ENCODE measurements at regions not wholly inside any gene's neighbourhood (a gene's known extent, or its start where the extent isn't known, plus 50 kb on each side); places are given as distances from the start of the nearest gene placed in this dataset.

DNA sequence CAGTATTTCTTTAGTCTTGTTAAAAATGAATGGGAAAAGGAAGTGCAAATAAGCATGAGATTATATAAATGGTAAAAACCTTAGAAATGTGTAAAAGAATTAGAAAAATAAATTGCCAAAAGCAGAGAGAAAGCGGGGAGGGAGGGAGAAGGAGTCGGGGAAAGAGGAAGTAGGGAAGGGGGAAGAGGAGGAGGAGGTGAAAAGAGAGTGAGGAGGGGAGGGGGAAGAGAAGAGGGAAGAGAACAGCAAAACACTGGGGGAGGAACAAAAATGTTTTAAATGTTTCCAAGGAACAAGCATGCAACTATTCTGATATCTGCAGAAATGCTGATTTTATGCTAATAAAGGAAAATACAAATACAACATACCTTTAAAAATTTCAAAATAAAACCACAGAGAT, 317.5 kb downstream of the PIK3R1 start:
- ATAC-seq (no peak), FAIRE-seq (no peak)

GRCh38 chr5:68533571-68534084, 318.1 kb downstream of the PIK3R1 start:
- WGBS (ENCODE audit: low lambda C conversion rate) = 78% methylated on average over 5 of the region's 5 CpGs
- no peak for DNase-seq (ENCODE audit: low spot score)
- Histone ChIP-seq H3K4me1 (ENCODE audit: insufficient read depth, low read length) (no peaks in the 10 kb centered on the region), H3K36me3 (replicated peaks in 1 of 2; ENCODE audit: control insufficient read depth in 1 of 2, insufficient read depth in 2 of 2, low read length in 2 of 2) (no peaks in the 10 kb centered on the region), H3K9me3 (ENCODE audit: low read length) (no peaks in the 10 kb centered on the region), H3K4me3 (replicated peaks in 1 of 3; ENCODE audit: insufficient read depth in 1 of 3, low read depth in 2 of 3, low read length in 3 of 3) (no peak overlapping the region), H3K4me2 (ENCODE audit: low read depth, low read length) (no peak overlapping the region), H3K79me2 (ENCODE audit: insufficient read depth, low read length) (no peaks in the 10 kb centered on the region), H4K20me1 (ENCODE audit: insufficient read depth, low read length) (no peaks in the 10 kb centered on the region), H3K9ac (ENCODE audit: insufficient read depth, low read depth, low read length) (no peak overlapping the region), H2AFZ (ENCODE audit: low read length) (no peak overlapping the region), H3K27me3 (ENCODE audit: control insufficient read depth in 1 of 2, insufficient read depth in 2 of 2, low read length in 2 of 2) (peaks cover 0 to 2% of the 10 kb centered on the region in 2 experiments; a peak in 2 of 5 replicates), H3K27ac (ENCODE audit: extremely low read length, insufficient read depth, low read length) (no peak overlapping the region)
- BruUV-seq (replicated peaks) = no TSS peak
- ChIA-PET CTCF (ENCODE audit: low intra/inter-chr PET ratio, low total read pairs) (no interaction called here), POLR2A (no interaction called here)
- ATAC-seq = no peak
- in situ Hi-C loops (cut with HindIII; ENCODE audit: extremely low pct_ligation_motif_present, low pct_unique_long_range_greater_than_20kb) = no loop called here
- intact Hi-C loops (cut with micrococcal nuclease; ENCODE audit: unreplicated experiment) = no loop called here
- FAIRE-seq = no peak
- no peak for TF ChIP-seq ZNF510 (CRISPR knock-in tag; IDR thresholded peaks at IDR 0.05; ENCODE audit: low read depth)
- TF ChIP-seq PAWR (CRISPR knock-in tag; IDR thresholded peaks at IDR 0.05; ENCODE audit: borderline replicate concordance) = no peak

More for the DNA sequence above, 317.5 kb downstream of the PIK3R1 start:
- WGBS (ENCODE audit: low lambda C conversion rate) = 51% methylated on average over 2 of the region's 2 CpGs
- Histone ChIP-seq H3K79me2 (ENCODE audit: insufficient read depth, low read length) (no peaks in the 10 kb centered on the region), H3K4me3 (replicated peaks in 1 of 3; ENCODE audit: insufficient read depth in 1 of 3, low read depth in 2 of 3, low read length in 3 of 3) (no peak overlapping the region), H3K4me1 (ENCODE audit: insufficient read depth, low read length) (no peaks in the 10 kb centered on the region), H4K20me1 (ENCODE audit: insufficient read depth, low read length) (no peaks in the 10 kb centered on the region), H2AFZ (ENCODE audit: low read length) (no peak overlapping the region), H3K27ac (ENCODE audit: extremely low read length, insufficient read depth, low read length) (no peak overlapping the region), H3K27me3 (ENCODE audit: control insufficient read depth in 1 of 2, insufficient read depth in 2 of 2, low read length in 2 of 2) (no peaks in the 10 kb centered on the region; a peak in 1 of 5 replicates), H3K4me2 (ENCODE audit: low read depth, low read length) (no peak overlapping the region), H3K36me3 (replicated peaks in 1 of 2; ENCODE audit: control insufficient read depth in 1 of 2, insufficient read depth in 2 of 2, low read length in 2 of 2) (no peaks in the 10 kb centered on the region), H3K9me3 (ENCODE audit: low read length) (peaks cover 4% of the 10 kb centered on the region), H3K9ac (ENCODE audit: insufficient read depth, low read depth, low read length) (no peak overlapping the region)
- no TSS peak for BruUV-seq (replicated peaks)
- POLR2A ChIA-PET = no interaction called here
- in situ Hi-C loops (cut with HindIII; ENCODE audit: extremely low pct_ligation_motif_present, low pct_unique_long_range_greater_than_20kb) (no loop called here), intact Hi-C loops (cut with micrococcal nuclease; ENCODE audit: unreplicated experiment) (no loop called here)
- CTCF ChIA-PET (ENCODE audit: low intra/inter-chr PET ratio, low total read pairs) = no interaction called here
- no peak for DNase-seq (ENCODE audit: low spot score)
- TF ChIP-seq HNRNPK (IDR thresholded peaks at IDR 0.05; ENCODE audit: low read depth, low read length, poor library complexity, severe bottlenecking) = peak; percentile 66
- TF ChIP-seq ZFX (CRISPR knock-in tag; IDR thresholded peaks at IDR 0.05; ENCODE audit: low read depth) = no peak

Measured in HepG2 (cell line).